Suprapubic skin (tissue), 4 donors: ENCODE measurements at regions not wholly inside any gene's neighbourhood (a gene's known extent, or its start where the extent isn't known, plus 50 kb on each side); places are given as distances from the start of the nearest gene placed in this dataset.

Experiments
- CTCF ChIP-seq, 2 donors: fragments of 200-600 bp in 1 of 2; fragments of 450-650 bp in 1 of 2; sonication (generic) in 1 of 2; IDR thresholded peaks; one replicate each; pipeline ENCODE4 v1.5.1; 2016 to 2019; ENCODE audit warnings: antibody characterized with exemption in 2 of 2, mild to moderate bottlenecking in 1 of 2, moderate library complexity in 1 of 2
- EP300 ChIP-seq: sonication (generic); formaldehyde crosslinking; IDR thresholded peaks from one replicate; pipeline ENCODE4 v1.6.1; 2017; ENCODE audit warnings: antibody characterized with exemption
- POLR2A ChIP-seq, 2 donors: fragments of 450-650 bp; IDR thresholded peaks; one replicate each; pipeline ENCODE4 v1.6.1; 2017; ENCODE audit warnings: antibody characterized with exemption in 2 of 2, mild to moderate bottlenecking in 2 of 2, moderate library complexity in 2 of 2
- POLR2AphosphoS5 ChIP-seq, 3 donors: sonication (generic); formaldehyde crosslinking; IDR thresholded peaks; one replicate each; pipeline ENCODE4 v1.6.1; 2017; ENCODE audit warnings: antibody characterized with exemption in 3 of 3

GRCh38 chr7:56213574-56213973 lies 97.4 kb upstream of the NUPR2 start:
- TF ChIP-seq EP300 (no peak), CTCF (IDR thresholded peaks at IDR 0.05) (no peak), POLR2A (IDR thresholded peaks at IDR 0.05) (no peak), POLR2AphosphoS5 (IDR thresholded peaks at IDR 0.05) (no peak)
